ENCODE measurements at regions not wholly inside any gene's neighbourhood (a gene's known extent, or its start where the extent isn't known, plus 50 kb on each side); places are given as distances from the start of the nearest gene placed in this dataset.

DNA sequence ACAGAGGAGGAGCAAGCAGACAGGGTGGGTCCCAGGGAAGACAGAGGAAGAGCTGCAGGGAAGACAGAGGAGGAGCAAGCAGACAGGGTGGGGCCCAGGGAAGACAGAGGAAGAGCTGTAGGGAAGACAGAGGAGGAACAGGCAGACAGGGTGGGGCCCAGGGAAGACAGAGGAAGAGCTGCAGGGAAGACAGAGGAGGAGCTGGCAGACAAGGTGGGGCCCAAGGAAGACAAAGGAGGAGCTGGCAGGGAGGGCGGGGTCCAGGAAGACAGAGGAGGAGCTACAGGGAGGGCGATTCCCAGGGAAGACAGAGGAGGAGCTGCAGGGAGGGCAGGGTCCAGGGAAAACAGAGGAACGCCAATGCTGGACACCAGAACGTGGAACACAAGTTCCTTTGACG lies 66.5 kb downstream of the PLXNA1 start:
- Histone ChIP-seq H3K27ac (no peak overlapping the region), H3K27me3 (no peaks in the 10 kb centered on the region), H3K4me3 (no peak overlapping the region), H3K9me3 (no peaks in the 10 kb centered on the region), H3K4me1 (no peaks in the 10 kb centered on the region), H3K36me3 (no peaks in the 10 kb centered on the region)
- TF ChIP-seq, protein P1, sequence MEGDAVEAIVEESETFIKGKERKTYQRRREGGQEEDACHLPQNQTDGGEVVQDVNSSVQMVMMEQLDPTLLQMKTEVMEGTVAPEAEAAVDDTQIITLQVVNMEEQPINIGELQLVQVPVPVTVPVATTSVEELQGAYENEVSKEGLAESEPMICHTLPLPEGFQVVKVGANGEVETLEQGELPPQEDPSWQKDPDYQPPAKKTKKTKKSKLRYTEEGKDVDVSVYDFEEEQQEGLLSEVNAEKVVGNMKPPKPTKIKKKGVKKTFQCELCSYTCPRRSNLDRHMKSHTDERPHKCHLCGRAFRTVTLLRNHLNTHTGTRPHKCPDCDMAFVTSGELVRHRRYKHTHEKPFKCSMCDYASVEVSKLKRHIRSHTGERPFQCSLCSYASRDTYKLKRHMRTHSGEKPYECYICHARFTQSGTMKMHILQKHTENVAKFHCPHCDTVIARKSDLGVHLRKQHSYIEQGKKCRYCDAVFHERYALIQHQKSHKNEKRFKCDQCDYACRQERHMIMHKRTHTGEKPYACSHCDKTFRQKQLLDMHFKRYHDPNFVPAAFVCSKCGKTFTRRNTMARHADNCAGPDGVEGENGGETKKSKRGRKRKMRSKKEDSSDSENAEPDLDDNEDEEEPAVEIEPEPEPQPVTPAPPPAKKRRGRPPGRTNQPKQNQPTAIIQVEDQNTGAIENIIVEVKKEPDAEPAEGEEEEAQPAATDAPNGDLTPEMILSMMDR (IDR thresholded peaks at IDR 0.05), result no peak
- peak in 2 of 4 donors; percentile 11 to 19 for DNase-seq
- intact Hi-C loops (cut with DNase I), result no loop called here
- no peak for ATAC-seq

GRCh38 chr3:127050733-127051132 lies 67.8 kb downstream of the PLXNA1 start:
- intact Hi-C loops (cut with DNase I), result no loop called here
- Histone ChIP-seq H3K4me3 (no peak overlapping the region), H3K9me3 (no peaks in the 10 kb centered on the region), H3K4me1 (no peaks in the 10 kb centered on the region), H3K36me3 (no peaks in the 10 kb centered on the region), H3K27me3 (no peaks in the 10 kb centered on the region), H3K27ac (no peak overlapping the region)
- TF ChIP-seq, protein P1 (IDR thresholded peaks at IDR 0.05), result no peak
- DNase-seq (peak in 2 of 4 donors; percentile 40 to 47), ATAC-seq (peak; percentile 42)

DNA sequence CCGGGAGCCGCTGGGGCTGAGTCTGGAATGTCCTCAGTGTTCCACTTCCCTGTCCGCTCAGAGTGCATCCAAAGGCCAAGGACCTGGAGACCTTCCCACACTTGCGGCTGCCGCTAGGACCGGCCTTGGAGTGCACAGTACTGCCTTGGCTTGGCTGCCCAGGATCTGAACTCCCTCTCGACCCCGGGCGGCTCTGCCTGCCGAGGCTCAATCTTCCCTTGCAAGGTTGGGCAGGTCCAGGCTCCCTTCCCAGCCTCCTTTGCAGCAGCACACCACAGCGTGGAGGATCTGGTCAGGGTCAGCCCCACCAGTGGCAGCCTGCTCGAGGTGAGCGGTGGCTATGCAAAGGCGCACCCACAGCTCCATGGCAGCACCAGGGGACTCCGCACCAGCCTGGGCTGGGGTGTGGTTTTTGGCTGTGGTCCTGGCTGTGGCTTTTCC lies 69.2 kb downstream of the PLXNA1 start:
- Histone ChIP-seq H3K9me3 (peaks cover 0 to 10% of the 10 kb centered on the region in 2 donors), H3K27ac (no peak overlapping the region), H3K27me3 (no peaks in the 10 kb centered on the region), H3K36me3 (no peaks in the 10 kb centered on the region), H3K4me3 (no peak overlapping the region), H3K4me1 (no peaks in the 10 kb centered on the region)
- DNase-seq (peak in 2 of 4 donors; percentile 70 to 82), ATAC-seq (peak; percentile 93)
- TF ChIP-seq, protein P1 (IDR thresholded peaks at IDR 0.05), result no peak
- intact Hi-C loops (cut with DNase I), result no loop called here

GRCh38 chr3:127053026-127053425 lies 70.1 kb downstream of the PLXNA1 start:
- TF ChIP-seq, protein P1 (IDR thresholded peaks at IDR 0.05), result no peak
- ATAC-seq (no peak), DNase-seq (peak in 1 of 4 donors; percentile 1)
- Histone ChIP-seq H3K27ac (no peak overlapping the region), H3K36me3 (no peaks in the 10 kb centered on the region), H3K27me3 (no peaks in the 10 kb centered on the region), H3K4me3 (no peak overlapping the region), H3K4me1 (no peaks in the 10 kb centered on the region), H3K9me3 (peaks cover 0 to 16% of the 10 kb centered on the region in 2 donors)
- intact Hi-C loops (cut with DNase I), result no loop called here

DNA sequence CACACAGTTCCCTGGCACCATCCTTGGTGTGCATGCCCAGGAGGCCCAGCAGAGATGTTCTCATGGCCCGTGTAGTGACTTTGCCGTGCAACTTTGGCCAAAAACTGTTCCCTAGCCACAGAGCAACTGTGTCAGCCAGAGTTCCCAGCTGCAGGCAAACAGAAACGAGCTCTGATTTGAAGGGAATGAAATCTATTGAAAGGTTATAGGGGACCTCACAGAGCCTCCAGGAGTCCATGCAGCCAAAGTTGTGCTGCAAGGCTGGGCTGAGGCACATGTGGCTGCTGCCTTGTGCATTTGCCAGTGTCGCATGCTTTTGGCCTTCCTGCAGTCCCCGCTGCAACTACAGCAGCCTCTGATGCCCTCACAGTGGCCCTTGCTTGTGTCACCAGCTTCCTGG lies 70.5 kb downstream of the PLXNA1 start:
- intact Hi-C loops (cut with DNase I), result no loop called here
- TF ChIP-seq, protein P1 (IDR thresholded peaks at IDR 0.05), result no peak
- no peaks in the 10 kb centered on the region for H3K4me1 ChIP-seq
- no peak overlapping the region for H3K4me3 ChIP-seq
- H3K9me3 ChIP-seq, result peaks cover 0 to 16% of the 10 kb centered on the region in 2 donors
- H3K27me3 ChIP-seq, result no peaks in the 10 kb centered on the region
- no peak overlapping the region for H3K27ac ChIP-seq
- ATAC-seq (no peak), DNase-seq (peak in 2 of 4 donors; percentile 22 to 35)
- no peaks in the 10 kb centered on the region for H3K36me3 ChIP-seq

Data from left lung (tissue), 4 donors.